Right lobe of liver (tissue), 6 donors: ENCODE measurements at regions not wholly inside any gene's neighbourhood (a gene's known extent, or its start where the extent isn't known, plus 50 kb on each side); places are given as distances from the start of the nearest gene placed in this dataset.

ENCODE experiments used
- ATAC-seq, 4 donors: fragments of 200-7000 bp; cut with Tn5 transposase; one replicate each; pipeline ENCODE4 v1.9.1; 2020; ENCODE audit warnings: mild to moderate bottlenecking in 4 of 4, moderate library complexity in 4 of 4
- DNase-seq, 3 donors: peaks; one replicate each; pipeline ENCODE4 v3.0.0-alpha.2; 2020
- H3K27ac ChIP-seq, 3 donors: fragments of 200-600 bp; one replicate each; pipeline ENCODE4 v1.8.0; 2022
- H3K27me3 ChIP-seq, 2 donors: fragments of 200-600 bp; one replicate each; pipeline ENCODE4 v1.8.0; 2022
- H3K36me3 ChIP-seq, 4 donors: fragments of 200-600 bp; sonication (generic) in 1 of 4; one replicate each; pipeline versions ENCODE4 v1.5.1 to v1.8.0; 2017 to 2022; ENCODE audit warnings: control low read depth in 1 of 4
- H3K4me1 ChIP-seq, 4 donors: fragments of 200-600 bp; sonication (generic) in 1 of 4; one replicate each; pipeline versions ENCODE4 v1.5.1 to v1.8.0; 2017 to 2022; ENCODE audit warnings: control low read depth in 1 of 4
- H3K4me3 ChIP-seq, 3 donors: fragments of 200-600 bp; one replicate each; pipeline ENCODE4 v1.8.0; 2022
- H3K9me3 ChIP-seq, 4 donors: fragments of 200-600 bp; sonication (generic) in 1 of 4; one replicate each; pipeline versions ENCODE4 v1.5.1 to v1.8.0; 2017 to 2022; ENCODE audit warnings: control low read depth in 1 of 4
- CTCF ChIP-seq, 4 donors: fragments of 200-600 bp in 3 of 4; fragments of 450-650 bp in 1 of 4; IDR thresholded peaks; one replicate each; pipeline versions ENCODE4 v1.5.1 to v1.8.0; 2016 to 2022; ENCODE audit warnings: antibody characterized with exemption in 4 of 4, mild to moderate bottlenecking in 2 of 4
- POLR2A ChIP-seq: fragments of 450-650 bp; IDR thresholded peaks from one replicate; pipeline ENCODE4 v1.6.1; 2017; ENCODE audit warnings: antibody characterized with exemption, mild to moderate bottlenecking
- WGBS: methylation state at CpG from one replicate; pipeline ENCODE4 v1.1.6; 2018; ENCODE audit warnings: low coverage, low lambda C conversion rate; ENCODE audit not compliant: insufficient coverage; ENCODE audit errors: missing lambda C conversion rate; 5-methylcytosine and 5-hydroxymethylcytosine counted together
- intact Hi-C, 2 donors: fragments of 100-400 bp; cut with DNase I; formaldehyde crosslinking; loops; one replicate each; pipeline versions ENCODE4 v1.11.2 to v1.14.1; 2022
- donor health status: DM: no; HTN: yes; CAD: no.
- donor health status: DM: no; HTN: no; CAD: no.
- donor health status: DM: no; HTN: no; CAD: no.
- donor health status: DM: no; HTN: yes; CAD: no.
- donor health status: DM: no; HTN: yes; CAD: no.

DNA sequence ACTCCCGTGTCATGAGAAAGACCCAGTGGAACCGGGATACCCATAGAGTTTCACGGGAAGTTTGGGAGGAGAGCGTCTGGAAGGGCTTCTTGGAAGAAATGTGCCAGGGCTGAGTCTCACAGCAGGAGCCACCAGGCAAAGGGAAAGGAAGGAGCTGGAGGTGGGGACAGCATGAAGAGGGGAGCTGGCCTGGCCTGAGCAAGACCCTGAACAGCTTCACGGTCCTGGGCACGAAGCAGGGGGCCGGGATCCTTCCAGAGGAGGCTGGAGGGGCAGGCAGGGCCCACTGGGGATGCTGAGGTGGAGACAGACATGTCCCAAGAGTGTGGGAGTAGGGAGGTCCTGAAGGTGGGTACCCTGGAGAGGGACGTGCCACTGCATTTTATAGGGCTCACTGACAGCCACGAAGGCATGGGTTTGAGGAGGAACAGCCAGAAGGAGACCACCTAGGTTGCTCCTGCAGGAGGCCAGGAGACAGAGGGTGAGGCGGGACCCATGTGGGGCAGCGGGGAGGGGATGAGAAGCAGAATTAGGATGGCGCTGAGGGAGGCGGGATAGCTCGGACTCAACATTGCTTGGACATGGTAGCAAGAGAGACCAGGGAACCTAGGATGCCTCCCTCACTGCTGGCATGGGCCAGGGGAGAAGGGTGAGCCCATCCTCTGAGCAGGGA lies 168.1 kb upstream of the ID2 start:
- 97% methylated on average over 13 of the region's 14 CpGs for WGBS
- H3K36me3 ChIP-seq, result no peaks in the 10 kb centered on the region

GRCh38 chr2:8514274-8514662 lies 167.6 kb upstream of the ID2 start:
- Histone ChIP-seq H3K4me3 (no peak overlapping the region), H3K27ac (no peak overlapping the region), H3K9me3 (no peaks in the 10 kb centered on the region), H3K27me3 (no peaks in the 10 kb centered on the region), H3K4me1 (no peaks in the 10 kb centered on the region), H3K36me3 (no peaks in the 10 kb centered on the region)
- no peak for TF ChIP-seq CTCF (IDR thresholded peaks at IDR 0.05)
- TF ChIP-seq POLR2A, result no peak
- intact Hi-C loops, result no loop called here
- DNase-seq (no peak), ATAC-seq (no peak)
- 79% methylated on average over 4 of the region's 4 CpGs for WGBS

More for the DNA sequence above, 168.1 kb upstream of the ID2 start:
- H3K4me1 ChIP-seq, result no peaks in the 10 kb centered on the region
- H3K9me3 ChIP-seq, result no peaks in the 10 kb centered on the region
- no peak overlapping the region for H3K27ac ChIP-seq
- intact Hi-C loops, result no loop called here
- no peak overlapping the region for H3K4me3 ChIP-seq
- TF ChIP-seq POLR2A (no peak), CTCF (IDR thresholded peaks at IDR 0.05) (no peak)
- H3K27me3 ChIP-seq, result no peaks in the 10 kb centered on the region
- DNase-seq, result no peak
- no peak for ATAC-seq

DNA sequence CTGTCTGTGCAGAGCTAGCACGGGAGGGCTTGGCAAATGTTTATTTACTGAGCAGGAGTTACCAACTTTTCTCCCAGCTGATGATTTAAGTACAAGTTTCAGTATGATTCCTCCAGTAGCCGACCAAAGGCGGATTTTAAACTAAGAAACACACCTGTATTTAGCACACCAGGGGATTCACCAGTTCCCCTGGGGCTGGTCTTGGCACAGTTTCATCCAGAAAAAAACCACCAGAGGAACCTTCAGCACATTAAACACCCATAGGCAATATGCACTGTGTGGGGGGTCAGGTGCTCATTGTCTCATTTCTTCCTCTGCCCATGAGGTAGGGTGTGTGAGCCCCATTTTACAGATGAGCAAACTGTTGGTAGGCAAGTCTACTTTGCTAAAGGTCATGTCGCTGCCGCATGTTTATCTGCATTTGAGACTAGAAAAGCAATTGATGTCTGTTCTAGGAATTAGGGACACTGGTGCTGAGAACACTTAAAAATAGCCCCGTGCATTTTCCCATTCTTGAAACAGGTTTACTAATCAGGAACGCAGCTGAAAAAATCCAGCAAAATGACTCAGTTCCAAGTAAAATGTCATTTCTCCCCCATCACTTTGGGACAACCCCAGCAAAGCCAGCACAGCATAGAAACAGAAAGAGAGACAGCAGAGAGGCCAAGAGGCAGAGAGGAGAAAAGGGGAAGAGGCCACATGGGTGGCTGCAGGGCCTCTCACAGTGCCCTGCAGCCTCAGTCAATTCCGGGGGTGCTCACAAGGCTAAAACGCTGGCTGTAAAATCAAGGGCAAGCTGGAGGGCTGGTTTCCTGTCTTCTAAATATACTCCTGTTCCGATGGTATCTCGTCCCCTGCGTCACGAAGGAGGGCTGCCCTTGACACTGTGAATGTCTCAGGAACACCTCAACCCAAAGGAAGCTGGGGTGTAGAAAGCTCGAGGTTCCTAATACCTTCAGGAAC lies 166.8 kb upstream of the ID2 start:
- no peak for TF ChIP-seq POLR2A
- TF ChIP-seq CTCF (IDR thresholded peaks at IDR 0.05), result no peak
- ATAC-seq, result peak; percentile 69 to 77 (median 74)

GRCh38 chr2:8515864-8516533 lies 165.9 kb upstream of the ID2 start:
- DNase-seq, result no peak
- Histone ChIP-seq H3K4me3 (no peak overlapping the region), H3K4me1 (no peaks in the 10 kb centered on the region), H3K9me3 (no peaks in the 10 kb centered on the region), H3K27me3 (no peaks in the 10 kb centered on the region), H3K27ac (no peak overlapping the region), H3K36me3 (no peaks in the 10 kb centered on the region)
- ATAC-seq, result peak in 2 of 4 donors; percentile 8 to 10
- intact Hi-C loops, result no loop called here
- TF ChIP-seq CTCF (IDR thresholded peaks at IDR 0.05) (no peak), POLR2A (no peak)
- WGBS, result 66% methylated on average over 4 of the region's 5 CpGs

More for the DNA sequence above, 166.8 kb upstream of the ID2 start:
- 59% methylated on average over 13 of the region's 14 CpGs for WGBS
- Histone ChIP-seq H3K27ac (peak overlapping the region in 1 of 3 donors; percentile 22), H3K4me3 (no peak overlapping the region), H3K4me1 (no peaks in the 10 kb centered on the region), H3K36me3 (no peaks in the 10 kb centered on the region), H3K27me3 (no peaks in the 10 kb centered on the region), H3K9me3 (no peaks in the 10 kb centered on the region)
- intact Hi-C loops, result no loop called here
- no peak for DNase-seq
